ENCODE measurements at regions not wholly inside any gene's neighbourhood (a gene's known extent, or its start where the extent isn't known, plus 50 kb on each side); places are given as distances from the start of the nearest gene placed in this dataset.

DNA sequence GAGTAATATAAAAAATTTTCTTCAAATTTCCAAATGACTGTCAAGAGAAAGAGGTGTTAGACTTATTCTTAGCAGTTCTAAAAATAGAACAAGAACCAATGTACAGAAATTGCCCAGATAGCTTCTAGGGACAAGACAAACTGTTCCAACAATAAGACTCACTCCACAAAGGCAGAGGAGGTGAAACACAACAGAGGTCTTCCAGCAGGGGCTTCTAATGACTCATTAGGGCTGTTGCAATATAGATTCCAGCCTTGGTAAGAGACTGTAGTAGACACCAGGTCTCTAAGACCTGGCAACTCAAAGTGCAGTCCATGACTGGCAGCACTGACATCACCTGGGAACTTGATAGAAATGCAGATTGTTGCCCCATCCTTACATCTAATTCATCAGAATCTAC, 134.6 kb upstream of the VLDLR start:
- no peak overlapping the region for H3K4me3 ChIP-seq (ENCODE audit: low read length)

DNA sequence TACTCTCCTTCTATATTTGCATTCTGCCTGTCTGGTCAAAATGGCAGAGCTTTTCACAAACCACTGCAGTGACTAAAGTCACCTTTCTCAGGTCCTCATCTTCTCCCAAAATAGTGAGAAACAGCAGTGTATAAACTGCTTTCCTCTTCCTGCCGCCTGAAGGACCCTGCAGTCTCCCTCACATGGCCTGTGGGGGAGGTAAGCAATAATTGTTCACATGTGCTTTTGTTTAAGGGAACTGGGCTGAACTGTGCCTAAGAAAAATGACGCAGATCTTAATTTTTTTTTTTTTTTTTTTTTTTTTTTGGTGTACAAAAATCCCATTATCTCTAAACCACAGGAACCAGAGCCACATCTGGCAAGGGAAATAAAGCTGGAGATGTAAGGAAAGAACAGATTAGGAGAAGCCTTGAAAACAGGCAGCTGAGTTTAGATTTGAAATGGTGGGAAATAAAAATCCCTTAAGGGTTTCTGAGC, 131.7 kb upstream of the VLDLR start:
- Mint-ChIP-seq H3K9me3 (peaks cover 0 to 1% (median 0%) of the 10 kb centered on the region in 5 donors), H3K27me3 (peaks cover 0 to 2% of the 10 kb centered on the region in 2 donors), H3K36me3 (no peaks in the 10 kb centered on the region), H3K4me1 (no peaks in the 10 kb centered on the region), H3K27ac (no peak overlapping the region), H3K4me3 (no peak overlapping the region)
- DNase-seq = no peak
- no peaks in the 10 kb centered on the region for H3K27me3 ChIP-seq (ENCODE audit: insufficient read depth, low read length, poor library complexity, severe bottlenecking)
- ChIA-PET CTCF (interaction anchor here (0.7 kb wide), 1 partner anchor 121 kb away, joined by 3 read pairs; no protein-coding TSS in a partner anchor), POLR2A (no interaction called here)
- H3K27ac ChIP-seq (ENCODE audit: low read depth, low read length) = no peak overlapping the region
- H3K36me3 ChIP-seq (ENCODE audit: insufficient read depth, low read length) = no peaks in the 10 kb centered on the region
- no peaks in the 10 kb centered on the region for H3K9me3 ChIP-seq (ENCODE audit: low read length)
- no peak overlapping the region for H3K4me3 ChIP-seq (ENCODE audit: low read length)
- no peaks in the 10 kb centered on the region for H3K4me1 ChIP-seq (ENCODE audit: insufficient read depth, low read length)

More for the DNA sequence above, 134.6 kb upstream of the VLDLR start:
- H3K27ac Mint-ChIP-seq = peak overlapping the region in 1 of 8 donors; percentile 42
- Histone ChIP-seq H3K9me3 (ENCODE audit: low read length) (no peaks in the 10 kb centered on the region), H3K27ac (ENCODE audit: low read depth, low read length) (no peak overlapping the region), H3K4me1 (ENCODE audit: insufficient read depth, low read length) (no peaks in the 10 kb centered on the region), H3K27me3 (ENCODE audit: insufficient read depth, low read length, poor library complexity, severe bottlenecking) (no peaks in the 10 kb centered on the region), H3K36me3 (ENCODE audit: insufficient read depth, low read length) (no peaks in the 10 kb centered on the region)
- no peaks in the 10 kb centered on the region for H3K4me1 Mint-ChIP-seq
- H3K36me3 Mint-ChIP-seq = no peaks in the 10 kb centered on the region
- H3K4me3 Mint-ChIP-seq = no peak overlapping the region
- no peak for DNase-seq
- ChIA-PET CTCF (no interaction called here), POLR2A (no interaction called here)
- H3K9me3 Mint-ChIP-seq = peaks cover 0 to 1% (median 0%) of the 10 kb centered on the region in 5 donors
- peaks cover 6 to 7% of the 10 kb centered on the region in 2 donors for H3K27me3 Mint-ChIP-seq

DNA sequence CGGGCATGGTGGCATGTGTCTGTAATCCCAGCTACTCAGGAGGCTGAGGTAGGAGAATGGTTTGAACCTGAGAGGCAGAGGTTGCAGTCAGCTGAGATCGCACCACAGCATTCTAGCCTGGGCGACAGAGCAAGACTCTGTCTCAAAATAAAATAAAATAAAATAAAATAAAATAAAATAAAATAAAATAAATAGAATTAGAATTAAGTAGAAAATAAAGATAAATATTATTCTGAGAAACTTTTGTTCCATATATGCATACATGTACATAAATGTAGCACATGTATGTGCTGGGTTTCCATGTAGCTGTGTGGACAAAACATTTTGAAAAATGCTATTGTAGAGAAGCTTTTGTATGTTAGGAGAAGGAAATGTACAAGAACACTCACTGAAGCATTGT, 129.4 kb upstream of the VLDLR start:
- POLR2A ChIA-PET = no interaction called here

DNA sequence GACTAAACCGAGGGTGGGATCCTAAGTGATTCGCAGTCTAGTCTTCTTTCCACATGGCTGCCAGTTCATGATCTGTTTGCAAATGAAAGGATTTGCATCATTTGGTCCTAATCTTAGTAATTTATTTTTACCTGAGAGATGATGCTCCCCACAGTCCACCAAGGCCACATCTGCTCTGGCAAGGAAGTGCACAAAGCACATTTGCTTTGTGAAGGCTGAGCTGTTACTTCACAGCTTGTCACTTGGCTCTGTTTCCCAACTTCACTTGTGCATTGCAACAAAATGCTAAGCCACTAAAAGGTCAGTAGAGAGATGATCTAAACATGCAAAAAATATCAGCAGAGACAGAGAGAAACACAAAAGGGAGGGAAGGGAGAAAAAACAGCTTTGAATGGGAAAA, 128.5 kb upstream of the VLDLR start:
- no peak overlapping the region for H3K27ac ChIP-seq (ENCODE audit: low read depth, low read length)
- no peaks in the 10 kb centered on the region for H3K36me3 Mint-ChIP-seq
- POLR2A ChIA-PET = no interaction called here
- H3K27me3 Mint-ChIP-seq = no peaks in the 10 kb centered on the region
- H3K9me3 ChIP-seq (ENCODE audit: low read length) = no peaks in the 10 kb centered on the region
- H3K36me3 ChIP-seq (ENCODE audit: insufficient read depth, low read length) = no peaks in the 10 kb centered on the region
- H3K27ac Mint-ChIP-seq = no peak overlapping the region
- H3K4me1 ChIP-seq (ENCODE audit: insufficient read depth, low read length) = no peaks in the 10 kb centered on the region
- H3K4me3 Mint-ChIP-seq = no peak overlapping the region
- CTCF ChIA-PET = no interaction called here
- H3K4me1 Mint-ChIP-seq = no peaks in the 10 kb centered on the region
- H3K9me3 Mint-ChIP-seq = peaks cover 0 to 1% (median 0%) of the 10 kb centered on the region in 5 donors
- no peak for DNase-seq
- H3K4me3 ChIP-seq (ENCODE audit: low read length) = no peak overlapping the region
- H3K27me3 ChIP-seq (ENCODE audit: insufficient read depth, low read length, poor library complexity, severe bottlenecking) = no peaks in the 10 kb centered on the region

More for the DNA sequence above, 129.4 kb upstream of the VLDLR start:
- Mint-ChIP-seq H3K4me3 (no peak overlapping the region), H3K27me3 (peaks cover 0 to 2% of the 10 kb centered on the region in 2 donors), H3K4me1 (no peaks in the 10 kb centered on the region), H3K9me3 (peaks cover 0 to 1% (median 0%) of the 10 kb centered on the region in 5 donors), H3K27ac (no peak overlapping the region), H3K36me3 (no peaks in the 10 kb centered on the region)
- no peak overlapping the region for H3K27ac ChIP-seq (ENCODE audit: low read depth, low read length)
- no peaks in the 10 kb centered on the region for H3K36me3 ChIP-seq (ENCODE audit: insufficient read depth, low read length)
- H3K4me1 ChIP-seq (ENCODE audit: insufficient read depth, low read length) = no peaks in the 10 kb centered on the region
- H3K27me3 ChIP-seq (ENCODE audit: insufficient read depth, low read length, poor library complexity, severe bottlenecking) = no peaks in the 10 kb centered on the region
- no peak for DNase-seq
- H3K4me3 ChIP-seq (ENCODE audit: low read length) = no peak overlapping the region
- CTCF ChIA-PET = no interaction called here
- H3K9me3 ChIP-seq (ENCODE audit: low read length) = no peaks in the 10 kb centered on the region

DNA sequence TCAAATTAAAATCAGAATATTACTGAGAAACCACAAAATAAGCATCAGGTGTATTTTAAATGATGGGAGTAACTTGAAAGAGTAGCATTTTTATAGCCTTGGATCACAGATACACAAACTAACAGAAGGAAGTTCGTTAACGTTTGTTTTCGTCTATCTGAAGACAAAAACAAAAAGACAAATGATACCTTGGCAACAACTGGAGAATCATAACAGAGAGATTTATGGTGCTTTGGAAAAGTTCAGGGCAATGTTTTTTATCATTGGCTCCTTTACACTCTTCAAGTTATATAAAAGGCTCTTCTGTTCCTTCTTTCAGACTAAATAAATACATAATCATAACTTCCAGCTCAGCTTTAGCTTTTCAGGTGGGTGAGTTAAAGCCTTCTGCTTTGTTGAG, 128.1 kb upstream of the VLDLR start:
- POLR2A ChIA-PET = no interaction called here
- CTCF ChIA-PET = no interaction called here
- Mint-ChIP-seq H3K9me3 (peaks cover 0 to 1% (median 0%) of the 10 kb centered on the region in 5 donors), H3K4me3 (no peak overlapping the region), H3K27me3 (no peaks in the 10 kb centered on the region), H3K27ac (no peak overlapping the region), H3K36me3 (no peaks in the 10 kb centered on the region), H3K4me1 (no peaks in the 10 kb centered on the region)
- Histone ChIP-seq H3K4me3 (ENCODE audit: low read length) (no peak overlapping the region), H3K27ac (ENCODE audit: low read depth, low read length) (no peak overlapping the region), H3K36me3 (ENCODE audit: insufficient read depth, low read length) (no peaks in the 10 kb centered on the region), H3K4me1 (ENCODE audit: insufficient read depth, low read length) (no peaks in the 10 kb centered on the region), H3K27me3 (ENCODE audit: insufficient read depth, low read length, poor library complexity, severe bottlenecking) (no peaks in the 10 kb centered on the region), H3K9me3 (ENCODE audit: low read length) (no peaks in the 10 kb centered on the region)
- no peak for DNase-seq

DNA sequence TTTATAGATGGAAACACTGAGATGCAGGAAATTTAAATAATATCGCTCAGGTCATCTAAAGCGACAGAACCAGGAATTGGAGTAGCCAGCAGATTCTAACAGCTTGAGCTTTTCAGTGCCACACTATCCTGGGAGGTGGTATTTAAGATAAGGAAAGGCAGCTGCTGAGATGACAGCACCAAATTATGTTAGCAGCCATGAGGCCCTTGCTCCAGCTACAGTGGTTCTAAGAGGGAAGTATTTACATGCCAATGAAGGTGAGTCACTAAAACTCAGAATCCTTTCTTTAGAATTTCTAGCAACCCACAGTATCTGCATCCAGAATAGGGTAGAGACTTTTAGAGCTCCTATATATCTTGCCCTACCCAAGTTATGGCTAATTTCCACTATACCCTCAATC, 127.0 kb upstream of the VLDLR start:
- H3K36me3 ChIP-seq (ENCODE audit: insufficient read depth, low read length) = no peaks in the 10 kb centered on the region
- H3K4me3 Mint-ChIP-seq = no peak overlapping the region
- no peak overlapping the region for H3K27ac ChIP-seq (ENCODE audit: low read depth, low read length)
- no peaks in the 10 kb centered on the region for H3K27me3 ChIP-seq (ENCODE audit: insufficient read depth, low read length, poor library complexity, severe bottlenecking)
- H3K36me3 Mint-ChIP-seq = no peaks in the 10 kb centered on the region
- no peaks in the 10 kb centered on the region for H3K9me3 ChIP-seq (ENCODE audit: low read length)
- H3K4me3 ChIP-seq (ENCODE audit: low read length) = no peak overlapping the region
- H3K4me1 ChIP-seq (ENCODE audit: insufficient read depth, low read length) = no peaks in the 10 kb centered on the region
- no peaks in the 10 kb centered on the region for H3K27me3 Mint-ChIP-seq
- ChIA-PET POLR2A (interaction anchor here (0.6 kb wide), 1 partner anchor 53 kb away, joined by 3 read pairs; no protein-coding TSS in a partner anchor), CTCF (interaction anchor here (0.9 kb wide), 1 partner anchor 12 kb away, joined by 3 read pairs; no protein-coding TSS in a partner anchor)
- H3K4me1 Mint-ChIP-seq = no peaks in the 10 kb centered on the region
- no peak overlapping the region for H3K27ac Mint-ChIP-seq
- peaks cover 0 to 1% (median 0%) of the 10 kb centered on the region in 5 donors for H3K9me3 Mint-ChIP-seq
- DNase-seq = no peak

DNA sequence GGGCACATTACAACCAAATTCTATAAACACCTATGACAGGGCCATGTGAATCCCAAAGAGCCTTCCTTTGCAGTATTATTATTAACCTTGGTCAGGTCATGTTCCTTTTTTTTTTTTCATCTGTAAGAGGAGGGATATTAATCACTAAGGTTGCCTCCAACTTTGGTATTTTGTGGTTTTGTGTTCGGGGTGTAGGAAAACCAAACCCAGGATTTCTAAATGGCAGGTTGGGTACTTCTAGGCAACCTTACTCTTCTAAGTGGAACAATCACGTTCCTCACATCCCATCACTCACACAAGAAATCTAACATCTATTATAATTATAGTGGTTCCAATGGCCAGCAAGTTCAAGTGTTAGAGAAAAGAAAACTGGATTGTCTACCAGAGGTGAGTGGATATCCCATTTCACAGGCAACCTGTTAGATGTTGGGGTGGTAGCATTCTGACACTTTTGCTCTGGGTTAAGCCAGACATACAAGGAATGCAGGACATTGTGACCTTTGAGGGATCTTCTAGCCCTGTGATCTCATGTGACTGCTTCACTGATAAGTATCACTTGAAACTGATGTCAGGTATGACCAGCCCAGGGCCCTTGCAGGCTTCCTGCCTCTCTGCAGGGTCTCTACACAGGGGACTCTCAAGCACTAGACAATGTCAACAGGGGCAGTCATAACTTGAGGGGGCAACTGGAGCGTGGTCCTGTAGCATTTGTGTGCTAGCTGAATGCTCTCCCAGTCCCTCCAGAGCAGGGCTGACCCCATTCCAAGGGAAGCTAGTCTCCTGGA, 126.2 kb upstream of the VLDLR start:
- Histone ChIP-seq H3K9me3 (ENCODE audit: low read length) (no peaks in the 10 kb centered on the region), H3K4me1 (ENCODE audit: insufficient read depth, low read length) (no peaks in the 10 kb centered on the region), H3K27ac (ENCODE audit: low read depth, low read length) (no peak overlapping the region), H3K36me3 (ENCODE audit: insufficient read depth, low read length) (no peaks in the 10 kb centered on the region), H3K27me3 (ENCODE audit: insufficient read depth, low read length, poor library complexity, severe bottlenecking) (no peaks in the 10 kb centered on the region), H3K4me3 (ENCODE audit: low read length) (no peak overlapping the region)
- POLR2A ChIA-PET = interaction anchor here (0.6 kb wide), 1 partner anchor 52 kb away, joined by 3 read pairs; no protein-coding TSS in a partner anchor
- Mint-ChIP-seq H3K27ac (no peak overlapping the region), H3K36me3 (no peaks in the 10 kb centered on the region), H3K27me3 (no peaks in the 10 kb centered on the region), H3K4me3 (no peak overlapping the region), H3K4me1 (no peaks in the 10 kb centered on the region), H3K9me3 (no peaks in the 10 kb centered on the region)
- DNase-seq = no peak
- CTCF ChIA-PET = interaction anchor here (0.9 kb wide), 1 partner anchor 11 kb away, joined by 3 read pairs; no protein-coding TSS in a partner anchor

DNA sequence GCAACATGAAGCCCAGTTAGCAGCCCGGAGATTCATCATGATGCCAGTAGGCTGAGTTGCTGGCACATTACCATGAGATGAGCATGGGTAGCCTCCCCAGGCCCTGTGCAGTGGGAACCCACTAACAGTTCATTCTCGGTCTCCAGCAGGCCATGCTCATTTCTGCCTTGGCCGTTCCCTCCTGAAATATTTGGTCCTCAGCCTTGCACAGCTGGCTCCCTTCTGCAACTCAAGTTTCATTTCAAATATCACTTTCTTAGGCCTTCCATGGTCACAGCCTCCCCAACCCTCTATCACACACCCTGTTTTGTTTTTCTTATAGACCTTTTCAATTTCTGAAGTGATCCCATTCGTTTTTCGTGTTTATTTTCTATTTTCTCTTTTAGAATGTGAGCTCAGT, 125.4 kb upstream of the VLDLR start:
- ChIA-PET CTCF (no interaction called here), POLR2A (no interaction called here)
- no peak overlapping the region for H3K4me3 ChIP-seq (ENCODE audit: low read length)
- H3K36me3 ChIP-seq (ENCODE audit: insufficient read depth, low read length) = no peaks in the 10 kb centered on the region
- Mint-ChIP-seq H3K27ac (peak overlapping the region in 1 of 8 donors; percentile 69), H3K4me3 (no peak overlapping the region), H3K4me1 (no peaks in the 10 kb centered on the region), H3K9me3 (no peaks in the 10 kb centered on the region), H3K36me3 (no peaks in the 10 kb centered on the region), H3K27me3 (no peaks in the 10 kb centered on the region)
- DNase-seq = no peak
- no peak overlapping the region for H3K27ac ChIP-seq (ENCODE audit: low read depth, low read length)
- no peaks in the 10 kb centered on the region for H3K9me3 ChIP-seq (ENCODE audit: low read length)
- H3K27me3 ChIP-seq (ENCODE audit: insufficient read depth, low read length, poor library complexity, severe bottlenecking) = no peaks in the 10 kb centered on the region
- H3K4me1 ChIP-seq (ENCODE audit: insufficient read depth, low read length) = no peaks in the 10 kb centered on the region

All from CD8-positive, alpha-beta memory T cell (primary cell).